PC-3 (cell line): ENCODE measurements at regions not wholly inside any gene's neighbourhood (a gene's known extent, or its start where the extent isn't known, plus 50 kb on each side); places are given as distances from the start of the nearest gene placed in this dataset.

Source experiments
- ATAC-seq: fragments of 200-7000 bp; cut with Tn5 transposase; 2 replicates; pipeline ENCODE4 v1.9.1; 2020; ENCODE audit warnings: mild to moderate bottlenecking, moderate library complexity
- BruUV-seq: library from RNA; stranded (reverse); fragments of 400-500 nt; replicated peaks from 2 replicates; lab custom pipeline; 2021; lab: Mats Ljungman, UMichigan
- CTCF ChIA-PET: fragments of 300-600 bp; sonication (Branson Sonifier 250); formaldehyde crosslinking; loops from one replicate; lab custom pipeline; 2022; ENCODE audit warnings: antibody characterized with exemption; lab: Charles Lee
- POLR2A ChIA-PET: fragments of 300-600 bp; sonication (Branson Sonifier 250); formaldehyde crosslinking; loops from one replicate; lab custom pipeline; 2022; ENCODE audit warnings: antibody characterized with exemption; ENCODE audit not compliant: unreplicated experiment; lab: Charles Lee
- DNase-seq: peaks from one replicate; pipeline ENCODE4 v3.0.0-alpha.2; 2015
- H2AFZ ChIP-seq: fragments of 300-600 bp; sonication (generic); 2 replicates; pipeline ENCODE4 v1.6.0; 2016; ENCODE audit warnings: antibody characterized with exemption, low read length
- H3F3A ChIP-seq: fragments of 300-600 bp; sonication (generic); one replicate; pipeline ENCODE4 v1.6.0; 2017; ENCODE audit warnings: antibody characterized with exemption, low read length, control low read depth, mild to moderate bottlenecking; ENCODE audit not compliant: unreplicated experiment
- H3K27ac ChIP-seq: fragments of 300-600 bp; sonication (generic); 2 replicates; pipeline ENCODE4 v1.5.1; 2016; ENCODE audit warnings: mild to moderate bottlenecking, low read length
- H3K27me3 ChIP-seq: fragments of 300-600 bp; sonication (generic); 2 replicates; pipeline ENCODE4 v1.6.1; 2016; ENCODE audit warnings: low read length, mixed read lengths
- H3K36me3 ChIP-seq: fragments of 300-600 bp; sonication (generic); 2 replicates; pipeline ENCODE4 v1.6.1; 2016; ENCODE audit warnings: low read depth, mixed run types, low read length, mixed read lengths
- H3K4me1 ChIP-seq: fragments of 300-600 bp; sonication (generic); 2 replicates; pipeline ENCODE4 v1.5.1; 2016; ENCODE audit warnings: low read length; ENCODE audit not compliant: insufficient read depth
- H3K4me2 ChIP-seq: fragments of 300-600 bp; sonication (generic); 2 replicates; pipeline ENCODE4 v1.6.0; 2016; ENCODE audit warnings: low read length
- H3K4me3 ChIP-seq: fragments of 300-600 bp; sonication (generic); 2 replicates; pipeline ENCODE4 v1.5.1; 2016; ENCODE audit warnings: mild to moderate bottlenecking, low read length, mixed read lengths
- H3K79me2 ChIP-seq: fragments of 300-600 bp; sonication (generic); 2 replicates; pipeline ENCODE4 v1.6.1; 2017; ENCODE audit warnings: low read length, mixed read lengths
- H3K9ac ChIP-seq: fragments of 300-600 bp; sonication (generic); 2 replicates; pipeline ENCODE4 v1.6.0; 2016; ENCODE audit warnings: mild to moderate bottlenecking, low read length
- H3K9me2 ChIP-seq: fragments of 300-600 bp; sonication (generic); replicated peaks from 2 replicates; pipeline ENCODE4 v1.6.1; 2016; ENCODE audit warnings: mixed run types, low read length, mixed read lengths
- H3K9me3 ChIP-seq: fragments of 300-600 bp; sonication (generic); 2 replicates; pipeline ENCODE4 v1.6.1; 2016; ENCODE audit warnings: low read length, mixed read lengths
- H4K20me1 ChIP-seq: fragments of 300-600 bp; sonication (generic); 2 replicates; pipeline ENCODE4 v1.6.1; 2016; ENCODE audit warnings: low read length, mixed read lengths
- EZH2 ChIP-seq: fragments of 300-600 bp; sonication (generic); IDR thresholded peaks from one replicate; pipeline ENCODE4 v1.6.1; 2017; ENCODE audit warnings: antibody characterized with exemption, mild to moderate bottlenecking, low read length; ENCODE audit not compliant: unreplicated experiment
- EZH2phosphoT487 ChIP-seq: fragments of 300-600 bp; sonication (generic); IDR thresholded peaks from 2 replicates; pipeline ENCODE4 v1.6.1; 2018; ENCODE audit warnings: mild to moderate bottlenecking, antibody characterized with exemption, low read length, borderline replicate concordance
- intact Hi-C: fragments of 100-400 bp; cut with micrococcal nuclease; formaldehyde crosslinking; loops from 2 replicates; pipeline ENCODE4 v1.9.0; 2023
- TF ChIP-seq, protein P1 (sequence below): fragments of 300-600 bp; sonication (generic); conservative IDR thresholded peaks from 2 replicates; pipeline ENCODE4 v1.5.1; 2017; ENCODE audit warnings: antibody characterized with exemption, low read depth, mild to moderate bottlenecking, low read length

DNA sequence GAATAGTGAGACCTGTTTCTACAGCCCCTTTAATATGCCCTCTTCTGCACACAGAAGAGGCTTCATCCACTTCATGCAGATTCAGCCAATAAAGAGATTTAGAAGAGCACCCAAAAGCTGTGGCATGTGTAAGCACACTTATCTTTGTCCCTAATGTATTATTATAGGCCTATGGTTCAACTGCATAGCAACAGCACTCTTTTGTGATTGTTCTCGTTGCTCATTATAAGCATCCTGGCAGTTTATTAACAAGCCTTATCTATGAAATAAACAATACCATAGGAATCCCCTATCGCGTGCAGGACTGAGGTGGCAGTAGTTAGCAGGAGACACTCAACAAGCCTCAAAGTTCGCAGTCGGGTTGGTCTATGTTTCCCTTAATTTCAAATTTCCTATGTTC is 138.5 kb upstream of the BEND6 start:
- no peak for TF ChIP-seq EZH2phosphoT487
- TF ChIP-seq, protein P1, sequence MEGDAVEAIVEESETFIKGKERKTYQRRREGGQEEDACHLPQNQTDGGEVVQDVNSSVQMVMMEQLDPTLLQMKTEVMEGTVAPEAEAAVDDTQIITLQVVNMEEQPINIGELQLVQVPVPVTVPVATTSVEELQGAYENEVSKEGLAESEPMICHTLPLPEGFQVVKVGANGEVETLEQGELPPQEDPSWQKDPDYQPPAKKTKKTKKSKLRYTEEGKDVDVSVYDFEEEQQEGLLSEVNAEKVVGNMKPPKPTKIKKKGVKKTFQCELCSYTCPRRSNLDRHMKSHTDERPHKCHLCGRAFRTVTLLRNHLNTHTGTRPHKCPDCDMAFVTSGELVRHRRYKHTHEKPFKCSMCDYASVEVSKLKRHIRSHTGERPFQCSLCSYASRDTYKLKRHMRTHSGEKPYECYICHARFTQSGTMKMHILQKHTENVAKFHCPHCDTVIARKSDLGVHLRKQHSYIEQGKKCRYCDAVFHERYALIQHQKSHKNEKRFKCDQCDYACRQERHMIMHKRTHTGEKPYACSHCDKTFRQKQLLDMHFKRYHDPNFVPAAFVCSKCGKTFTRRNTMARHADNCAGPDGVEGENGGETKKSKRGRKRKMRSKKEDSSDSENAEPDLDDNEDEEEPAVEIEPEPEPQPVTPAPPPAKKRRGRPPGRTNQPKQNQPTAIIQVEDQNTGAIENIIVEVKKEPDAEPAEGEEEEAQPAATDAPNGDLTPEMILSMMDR = no peak
- no peak for TF ChIP-seq EZH2
- Histone ChIP-seq H3K9me3 (no peaks in the 10 kb centered on the region), H3F3A (no peaks in the 10 kb centered on the region), H3K27me3 (no peaks in the 10 kb centered on the region), H3K79me2 (peaks cover 39% of the 10 kb centered on the region), H4K20me1 (0 out of 2 replicates have a peak, but pooled peaks cover 5% of the 10 kb centered on the region), H2AFZ (no peak overlapping the region), H3K27ac (no peak overlapping the region), H3K36me3 (no peaks in the 10 kb centered on the region), H3K4me2 (no peak overlapping the region), H3K9me2 (no peaks in the 10 kb centered on the region), H3K9ac (no peak overlapping the region), H3K4me1 (peaks cover 13% of the 10 kb centered on the region), H3K4me3 (no peak overlapping the region)
- intact Hi-C loops = no loop called here
- BruUV-seq = no TSS peak
- ATAC-seq = no peak
- ChIA-PET CTCF (no interaction called here), POLR2A (no interaction called here)
- DNase-seq = no peak

- Histone ChIP-seq H3K4me3 (no peak overlapping the region), H3K4me2 (no peak overlapping the region)
- CTCF ChIA-PET = no interaction called here
Observed at GRCh38 chr6:56815436-56815835, 139.5 kb upstream of the BEND6 start.

DNA sequence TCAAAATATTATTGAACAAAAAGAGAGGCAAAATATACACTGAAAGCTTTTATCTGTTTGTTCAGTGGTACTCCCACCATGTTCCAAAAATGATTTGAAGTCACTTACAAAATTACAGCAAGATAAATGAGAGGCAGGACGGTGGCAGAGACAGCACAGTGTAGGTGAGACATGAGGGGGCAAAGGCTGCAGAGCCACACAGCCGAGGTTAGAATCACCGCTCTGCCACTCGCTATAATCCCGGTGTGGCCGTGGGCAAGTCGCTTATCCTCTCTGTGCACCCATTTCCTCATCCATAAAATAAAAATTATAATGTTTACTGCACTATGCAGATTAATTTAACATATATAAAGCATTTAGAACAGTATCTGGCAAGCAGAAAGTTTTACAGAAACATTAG is 140.1 kb upstream of the BEND6 start:
- peak; percentile 27; the same call in 1 of the 2 replicates for ATAC-seq

More at GRCh38 chr6:56815436-56815835, 139.5 kb upstream of the BEND6 start:
- H4K20me1 ChIP-seq = 0 out of 2 replicates have a peak, but pooled peaks cover 5% of the 10 kb centered on the region
- H3K36me3 ChIP-seq = no peaks in the 10 kb centered on the region
- no peaks in the 10 kb centered on the region for H3K27me3 ChIP-seq
- no peak overlapping the region for H3K9ac ChIP-seq
- ATAC-seq (no peak), DNase-seq (no peak)
- no TSS peak for BruUV-seq
- peaks cover 13% of the 10 kb centered on the region for H3K4me1 ChIP-seq
- H2AFZ ChIP-seq = no peak overlapping the region
- TF ChIP-seq, protein P1 = no peak
- TF ChIP-seq EZH2 = no peak
- no peak overlapping the region for H3K27ac ChIP-seq
- no peaks in the 10 kb centered on the region for H3K9me3 ChIP-seq
- H3K79me2 ChIP-seq = peaks cover 34% of the 10 kb centered on the region
- H3K9me2 ChIP-seq = no peaks in the 10 kb centered on the region
- no peaks in the 10 kb centered on the region for H3F3A ChIP-seq
- POLR2A ChIA-PET = no interaction called here
- intact Hi-C loops = no loop called here

More for the DNA sequence above, 140.1 kb upstream of the BEND6 start:
- Histone ChIP-seq H3K4me1 (peaks cover 13% of the 10 kb centered on the region), H3K27ac (no peak overlapping the region), H3K36me3 (no peaks in the 10 kb centered on the region), H3K9me3 (no peaks in the 10 kb centered on the region), H2AFZ (no peak overlapping the region), H3K9ac (no peak overlapping the region), H3K79me2 (peaks cover 36% of the 10 kb centered on the region), H3K4me3 (no peak overlapping the region), H4K20me1 (0 out of 2 replicates have a peak, but pooled peaks cover 5% of the 10 kb centered on the region), H3K9me2 (no peaks in the 10 kb centered on the region), H3F3A (no peaks in the 10 kb centered on the region), H3K4me2 (no peak overlapping the region), H3K27me3 (no peaks in the 10 kb centered on the region)
- no TSS peak for BruUV-seq
- TF ChIP-seq EZH2 (no peak), EZH2phosphoT487 (no peak)
- TF ChIP-seq, protein P1 = no peak
- ChIA-PET POLR2A (no interaction called here), CTCF (no interaction called here)
- intact Hi-C loops = no loop called here
- DNase-seq = no peak
